NCI-H2081 (cell line): ENCODE measurements at regions not wholly inside any gene's neighbourhood (a gene's known extent, or its start where the extent isn't known, plus 50 kb on each side); places are given as distances from the start of the nearest gene placed in this dataset.
A peak's percentile ranks its signal among the peaks of the same experiment; 100 is the strongest.

Experiments used
- DNase-seq, 2 experiments: peaks; one replicate each; lab custom pipeline; 2025; lab: John Stamatoyannopoulos, UW

DNA sequence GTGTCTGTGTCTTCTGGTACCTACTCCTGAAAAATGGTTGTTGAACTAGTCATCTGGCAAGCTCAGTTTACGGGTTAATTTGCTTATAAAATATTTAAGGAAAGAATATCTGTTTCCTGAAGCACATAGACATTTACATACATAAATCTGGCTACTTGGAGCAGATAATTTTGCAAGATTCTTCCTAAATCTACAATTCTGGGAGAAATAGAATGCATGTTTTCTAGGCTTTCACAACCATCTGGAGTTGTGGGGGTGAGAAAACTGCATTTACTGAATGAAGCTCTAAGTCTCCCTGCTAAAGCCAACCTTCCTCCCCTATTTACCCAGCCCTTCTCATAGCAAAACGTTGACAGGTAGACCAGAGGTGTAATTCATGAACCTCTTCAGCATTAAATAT, 393.7 kb upstream of the ARGLU1 start:
- no peak for DNase-seq

DNA sequence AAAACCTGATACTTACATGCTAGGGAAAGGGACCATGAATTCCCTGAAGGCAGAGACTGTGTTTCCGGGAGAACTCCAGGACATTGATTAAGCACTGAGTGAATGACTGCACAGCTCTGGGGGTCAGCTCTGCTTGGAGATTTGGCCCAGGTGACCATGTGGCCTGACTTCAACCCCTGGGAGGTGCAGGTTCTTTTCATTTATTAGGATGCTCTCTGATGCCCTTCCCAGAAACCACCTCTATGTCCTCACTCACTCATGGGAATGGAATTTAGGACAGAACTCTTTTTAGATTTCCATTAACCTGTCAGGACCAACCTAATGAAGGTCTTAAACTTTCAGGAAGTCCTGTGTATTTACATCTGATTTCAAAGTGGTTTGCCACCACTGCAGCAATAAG, 393.3 kb upstream of the ARGLU1 start:
- no peak for DNase-seq

DNA sequence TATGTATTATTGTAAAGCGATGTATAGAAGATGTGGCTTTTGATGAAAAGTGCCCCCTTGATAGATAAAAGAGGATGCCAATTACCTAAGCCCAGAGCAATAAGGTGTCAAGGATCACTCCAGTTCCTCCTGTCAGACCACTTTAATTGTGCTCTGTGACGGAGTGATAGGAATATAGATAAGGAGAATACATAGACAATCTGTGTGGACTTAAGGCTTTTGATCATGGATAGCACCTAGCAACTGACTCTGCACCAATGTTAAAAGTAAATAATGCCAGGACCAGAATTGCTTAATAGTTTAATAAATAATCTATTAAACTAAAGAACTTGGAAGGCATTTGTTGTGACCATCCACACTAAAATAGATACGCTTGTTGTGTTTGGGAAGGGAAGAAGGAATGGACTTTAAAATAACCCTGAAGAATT, 390.7 kb upstream of the ARGLU1 start:
- no peak for DNase-seq

DNA sequence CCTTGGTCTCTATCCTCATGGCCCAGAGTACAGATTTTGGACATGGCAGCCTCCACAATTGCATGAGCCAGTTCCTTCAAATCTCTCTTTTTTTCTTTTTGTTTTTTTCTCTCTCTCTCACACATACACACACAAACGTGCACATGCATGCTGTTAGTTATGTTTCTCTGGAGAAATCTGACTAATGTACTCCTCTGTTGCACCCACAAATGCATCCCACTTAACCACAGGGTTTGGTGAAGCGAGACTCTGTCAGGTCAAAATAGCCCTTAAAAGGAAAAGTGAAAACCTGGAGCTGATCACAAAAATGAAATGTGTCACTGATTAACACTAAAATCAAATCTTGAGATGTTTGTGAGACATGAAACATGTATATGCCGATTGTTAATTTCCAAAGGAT, 374.6 kb upstream of the ARGLU1 start:
- no peak for DNase-seq

DNA sequence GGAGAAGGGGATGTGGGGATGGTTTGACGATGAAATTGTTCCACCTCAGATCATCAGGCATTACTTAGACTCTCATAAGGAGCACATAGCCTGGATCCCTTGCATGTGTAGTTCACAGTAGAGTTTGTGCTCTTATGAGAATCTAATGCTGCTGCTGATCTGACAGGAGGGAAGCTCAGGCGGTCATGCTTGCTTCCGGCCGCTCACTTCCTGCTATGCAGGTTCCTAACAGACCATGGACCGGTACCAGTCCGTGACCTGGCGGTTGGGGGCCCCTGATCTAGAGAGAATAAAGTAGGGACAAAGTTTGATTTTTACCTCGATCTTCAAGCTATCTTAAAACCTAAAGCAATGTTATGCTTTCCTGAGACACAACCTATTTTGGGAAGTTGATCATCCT, 373.8 kb upstream of the ARGLU1 start:
- DNase-seq = no peak

DNA sequence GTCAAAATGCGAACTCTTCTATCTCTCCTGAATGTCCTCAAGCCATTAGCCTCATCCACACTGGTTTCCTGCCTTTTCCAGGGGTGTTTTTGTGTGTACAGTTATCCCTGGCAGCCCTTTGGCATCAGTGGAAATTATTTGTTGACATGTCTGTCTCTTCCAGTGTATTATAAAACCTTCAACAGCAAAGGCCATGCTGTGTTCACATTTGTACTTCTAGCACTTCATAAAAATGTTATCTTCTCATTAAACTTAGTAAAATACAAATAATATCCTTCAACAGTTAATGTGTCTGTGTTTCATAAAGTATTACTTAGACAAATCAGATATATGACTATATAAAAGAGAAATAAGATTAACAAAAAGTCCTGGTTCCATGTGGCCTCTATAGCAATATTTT, 359.5 kb upstream of the ARGLU1 start:
- DNase-seq = no peak

DNA sequence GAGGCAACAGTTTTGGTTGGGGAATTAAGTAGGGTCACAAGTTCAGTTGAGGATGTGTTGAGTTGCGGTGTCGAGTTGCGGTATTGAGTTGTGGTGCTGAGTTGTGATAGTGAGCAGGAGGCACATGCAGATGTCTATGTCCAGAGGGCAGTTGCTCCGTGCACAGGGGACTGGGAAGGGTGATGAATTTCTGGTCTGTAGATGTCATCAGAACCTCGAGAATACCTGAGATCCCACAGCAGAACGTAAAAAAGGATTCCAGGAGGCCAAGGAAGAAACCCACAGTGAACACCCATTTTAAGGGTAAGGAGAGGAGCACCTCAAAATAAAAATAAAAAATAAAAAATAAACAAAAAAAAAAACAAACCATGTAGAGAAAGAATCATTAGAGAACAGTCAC, 354.4 kb upstream of the ARGLU1 start:
- DNase-seq = no peak

DNA sequence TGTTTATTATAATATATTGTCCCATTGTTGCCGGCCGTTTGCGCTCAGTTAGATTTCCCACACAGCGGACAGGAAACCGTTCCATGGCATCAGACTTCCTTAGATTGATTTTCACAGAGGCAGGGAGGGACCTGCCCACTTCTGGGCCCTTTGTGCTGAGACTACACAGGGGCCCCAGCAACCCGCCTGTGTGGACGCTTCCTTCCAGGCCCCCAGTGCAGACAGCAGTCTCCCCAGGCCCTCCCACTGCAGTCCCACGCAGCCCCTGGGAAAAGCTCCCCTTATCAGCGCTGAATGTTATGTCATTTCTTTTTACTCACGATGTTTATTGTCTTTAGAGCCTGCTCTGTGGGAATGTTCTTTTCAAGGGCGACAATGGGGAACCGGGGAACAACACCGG, 351.7 kb upstream of the ARGLU1 start:
- DNase-seq = no peak

DNA sequence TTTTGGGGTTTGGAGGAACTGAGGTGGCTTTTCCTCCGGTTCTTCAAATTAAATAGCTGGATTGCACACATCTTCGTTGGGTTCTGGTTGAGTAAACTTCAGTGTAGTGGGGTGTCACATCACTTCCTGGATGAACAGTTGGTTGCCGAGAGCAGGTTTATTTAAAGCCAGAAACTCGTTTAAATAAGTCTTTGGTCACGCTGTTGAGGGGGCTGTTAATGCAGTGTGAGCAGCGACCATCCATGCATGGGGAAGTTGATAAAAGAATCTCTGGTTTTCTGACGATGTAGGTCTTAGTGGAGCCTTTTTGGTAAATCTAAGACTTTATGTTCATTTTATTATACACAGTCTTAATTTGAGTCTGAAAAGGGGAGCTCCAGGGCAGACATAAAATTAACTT, 351.2 kb upstream of the ARGLU1 start:
- DNase-seq = no peak

DNA sequence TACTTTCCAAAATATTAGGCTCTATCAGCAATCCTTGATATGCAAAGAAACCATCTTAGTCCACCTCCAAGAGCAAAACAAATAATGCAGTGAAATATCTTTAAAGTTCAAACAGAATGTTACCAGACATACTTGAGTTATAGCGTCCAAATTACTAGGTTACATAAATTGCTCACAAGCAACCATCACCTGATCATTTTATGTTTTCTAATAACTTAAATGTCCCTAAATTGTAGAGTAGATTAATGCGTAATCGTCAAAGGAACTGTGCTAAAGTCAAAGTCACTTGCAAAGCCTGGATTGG, 350.6 kb upstream of the ARGLU1 start:
- no peak for DNase-seq

DNA sequence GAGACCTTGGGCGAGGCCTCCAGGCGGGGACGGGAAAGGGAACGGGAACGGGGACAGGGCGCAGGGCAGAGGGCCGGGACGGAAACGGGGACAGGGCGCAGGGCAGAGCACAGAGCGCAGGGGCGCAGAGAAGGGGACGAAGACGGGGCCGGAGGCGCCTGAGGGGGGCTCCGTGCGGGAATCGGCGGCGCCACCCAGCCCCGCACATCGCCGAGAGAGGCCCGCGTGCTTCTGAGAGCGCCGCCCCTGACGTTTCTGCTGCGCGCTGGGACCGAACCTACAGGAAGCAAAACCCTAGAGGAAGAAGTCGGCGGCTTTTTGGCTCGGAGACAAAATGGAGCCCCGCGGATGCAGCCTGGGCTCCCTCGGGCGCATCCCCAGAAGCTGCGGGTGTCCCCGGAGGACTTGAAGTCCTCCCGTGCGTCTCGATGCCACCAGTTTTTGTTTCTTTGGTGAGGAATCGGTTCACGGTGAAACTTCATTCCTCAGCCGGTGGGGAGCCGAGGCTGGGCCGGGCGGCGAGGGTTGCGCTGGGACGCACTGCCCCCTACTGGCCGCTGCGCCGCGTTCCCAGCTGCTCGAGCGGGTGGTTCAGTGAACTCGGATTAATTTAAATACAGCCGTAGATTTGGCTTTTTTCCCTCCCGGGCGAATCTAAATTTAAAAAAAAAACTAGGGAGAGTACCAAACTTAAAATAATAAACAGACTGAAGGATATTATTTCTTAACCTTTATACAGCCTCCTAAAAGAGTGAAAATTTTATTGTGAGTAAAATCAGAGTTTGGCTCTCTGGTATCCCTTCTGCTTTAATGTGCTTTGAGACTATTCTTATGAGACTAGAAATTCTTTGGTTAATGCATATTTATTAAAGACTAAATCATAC, 350.0 kb upstream of the ARGLU1 start:
- DNase-seq = peak; percentile 71 to 76

DNA sequence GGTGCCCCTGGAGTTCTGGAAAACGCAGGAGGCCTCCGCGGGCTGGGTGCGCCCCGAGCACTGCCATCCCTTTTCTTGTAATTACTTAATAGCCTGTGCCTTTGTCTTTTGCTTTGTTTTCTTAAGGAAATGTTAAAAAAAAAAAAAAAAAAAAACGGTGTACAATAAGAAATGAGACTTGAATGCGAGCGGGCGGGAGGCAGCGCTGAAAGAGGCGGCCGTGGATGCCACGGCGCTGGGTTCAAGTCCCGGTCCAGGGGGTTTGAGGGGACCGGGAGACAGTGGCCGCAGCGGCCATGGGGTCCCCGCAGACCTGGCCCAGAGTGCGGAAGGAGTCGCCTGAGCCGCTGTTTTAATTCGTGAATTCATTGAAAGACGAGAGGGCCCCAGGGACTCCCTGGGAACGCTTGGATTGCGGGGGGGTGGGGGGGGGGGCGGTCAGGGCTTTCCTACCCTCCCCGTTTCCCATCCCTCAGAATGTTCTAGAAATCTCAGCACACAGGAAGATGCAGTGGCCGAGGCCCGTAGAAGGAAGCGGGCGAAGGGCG, 349.2 kb upstream of the ARGLU1 start:
- no peak for DNase-seq

DNA sequence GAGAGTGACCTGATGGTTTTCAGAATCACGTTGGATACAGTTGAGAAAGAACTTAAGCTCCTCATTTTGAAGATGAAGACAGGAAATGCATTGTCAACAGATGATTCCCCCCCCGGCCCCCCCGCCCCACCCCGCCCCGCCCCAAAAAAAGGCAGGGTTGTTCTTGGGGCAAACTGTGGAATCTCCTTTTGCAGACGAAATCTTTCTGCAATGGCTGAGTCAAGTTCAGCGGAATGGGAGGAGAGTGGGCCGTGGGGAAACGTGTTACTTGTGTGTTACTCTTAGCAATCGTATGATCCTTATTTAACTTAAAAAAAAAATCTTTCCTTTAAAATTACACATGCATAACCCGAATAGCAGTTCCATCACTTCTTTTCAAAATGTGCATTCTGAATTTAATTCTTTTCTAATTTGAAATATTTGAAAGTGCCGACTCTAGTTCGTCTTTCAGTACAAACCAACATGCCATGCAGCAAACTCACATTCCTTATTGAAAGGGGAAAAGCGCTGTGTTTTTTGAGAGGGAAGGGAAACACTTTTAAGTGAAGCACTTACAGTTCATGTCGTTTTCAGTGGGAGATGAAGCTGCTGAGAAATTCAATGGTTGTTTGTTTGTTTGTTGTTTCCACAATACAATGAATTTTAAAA, 348.5 kb upstream of the ARGLU1 start:
- no peak for DNase-seq

DNA sequence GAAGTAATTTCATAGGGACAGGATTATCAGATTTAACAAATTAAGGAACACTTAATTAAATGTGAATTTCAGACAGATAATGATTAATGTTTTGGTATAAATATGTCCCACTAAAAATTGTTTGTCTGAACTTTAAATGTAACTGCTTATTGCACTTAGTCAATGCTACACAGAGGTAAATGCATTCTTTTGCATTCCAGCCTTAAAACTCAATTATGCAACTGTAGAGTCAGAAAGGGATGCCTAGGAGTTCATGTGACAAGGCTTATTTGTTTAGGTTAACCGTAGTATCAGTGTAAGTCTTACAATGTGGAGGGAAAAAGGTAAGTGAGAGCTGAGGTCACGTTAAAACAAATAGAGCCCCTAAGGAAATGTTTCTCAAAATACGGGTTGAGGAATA, 347.2 kb upstream of the ARGLU1 start:
- no peak for DNase-seq

DNA sequence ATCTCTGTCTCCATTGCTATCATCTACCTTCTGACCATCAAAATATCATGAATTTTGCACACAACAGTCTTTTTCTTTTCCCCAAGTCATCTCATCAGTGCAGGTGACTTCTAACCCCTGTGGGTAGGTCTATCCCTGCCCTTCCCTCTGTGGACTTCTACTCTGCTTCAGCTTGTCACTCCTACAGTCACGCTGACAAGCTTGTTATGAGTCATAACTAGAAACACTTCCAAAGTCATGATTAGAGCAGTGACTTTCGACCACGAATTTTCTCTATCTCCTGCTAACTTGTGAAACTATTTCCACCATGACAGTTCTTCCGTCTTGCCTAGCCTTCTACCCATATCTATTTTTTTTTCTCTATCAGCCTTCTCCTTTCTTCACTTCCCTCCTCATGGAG, 343.7 kb upstream of the ARGLU1 start:
- no peak for DNase-seq

DNA sequence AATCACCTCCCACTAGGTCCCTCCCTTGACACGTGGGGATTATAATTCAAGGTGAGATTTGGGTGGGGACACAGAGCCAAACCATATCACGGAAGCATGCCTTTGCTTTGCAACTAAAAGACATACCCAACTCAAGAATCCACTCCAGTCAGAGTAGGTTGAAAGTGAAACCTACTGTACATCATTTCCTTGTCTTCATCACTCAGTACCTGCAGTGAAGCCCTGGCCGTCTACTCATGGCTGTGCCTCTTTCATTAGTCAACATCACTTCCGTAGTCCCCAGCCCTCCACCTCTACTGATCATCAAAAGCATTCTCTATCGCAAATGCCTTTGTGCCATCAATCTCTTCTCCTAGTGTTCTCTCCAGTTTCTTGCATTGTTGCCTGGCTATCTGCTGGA, 343.1 kb upstream of the ARGLU1 start:
- no peak for DNase-seq

DNA sequence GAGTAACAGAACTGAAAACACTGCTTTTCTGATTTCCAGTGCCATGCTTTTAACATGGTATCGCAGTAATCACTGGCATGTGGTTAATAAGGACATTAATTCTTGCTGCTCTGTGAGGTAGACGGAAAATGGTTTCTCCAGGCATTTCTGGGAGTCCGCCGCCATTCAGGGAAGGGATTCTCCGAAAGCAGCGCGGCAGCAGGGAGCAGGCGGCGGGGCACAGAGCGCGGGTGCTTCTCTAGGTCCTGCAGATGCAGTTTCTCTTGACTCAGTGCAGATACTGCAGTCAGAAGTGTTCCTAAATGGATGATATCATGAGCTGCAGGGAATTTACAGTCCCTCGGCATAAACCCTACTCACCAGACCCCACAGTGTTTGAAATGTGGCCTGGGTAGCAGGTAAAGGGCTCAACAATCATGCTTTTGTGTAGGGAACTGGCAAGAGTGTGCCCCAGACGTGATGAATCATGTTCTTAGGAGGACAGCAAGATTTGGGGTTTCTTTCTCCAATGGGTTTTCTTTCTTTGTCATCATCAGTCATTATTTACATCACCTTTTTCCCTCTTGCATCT, 338.6 kb upstream of the ARGLU1 start:
- DNase-seq = no peak

DNA sequence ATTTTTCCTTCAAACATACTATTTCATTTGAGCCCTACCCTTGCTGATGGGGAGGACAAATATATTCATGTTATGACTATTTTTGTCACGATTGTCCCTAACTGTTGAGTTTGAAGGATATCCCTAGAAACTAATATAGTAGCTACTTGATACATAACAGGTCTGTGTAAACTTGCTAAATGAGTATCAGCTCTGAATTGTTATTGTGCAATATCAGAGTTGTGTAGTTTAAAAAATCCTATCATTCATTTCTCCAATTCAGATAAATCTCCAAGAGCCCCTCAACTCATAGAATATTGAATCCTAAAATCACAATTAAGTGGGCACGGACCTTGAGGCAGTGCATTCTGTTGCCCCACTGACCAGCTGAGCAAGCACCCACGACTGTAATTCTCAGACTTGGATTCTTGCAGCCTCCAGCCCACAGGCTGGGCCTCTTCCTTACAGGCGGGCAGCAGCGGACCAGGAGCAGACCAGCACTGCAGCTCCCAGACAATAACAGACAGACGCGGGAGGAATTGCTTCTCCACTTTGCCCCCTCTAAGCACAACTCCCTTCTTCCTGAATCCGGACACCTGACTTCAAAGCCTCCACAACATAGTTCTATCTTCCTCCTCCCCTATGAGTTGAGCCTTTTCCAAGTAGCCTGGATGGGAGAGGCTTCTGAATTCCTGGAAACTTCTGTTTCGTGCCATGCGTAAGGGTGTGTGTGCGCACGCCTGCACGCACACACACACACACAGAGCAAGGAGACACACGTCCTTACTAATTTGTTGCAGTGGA, 337.6 kb upstream of the ARGLU1 start:
- no peak for DNase-seq

DNA sequence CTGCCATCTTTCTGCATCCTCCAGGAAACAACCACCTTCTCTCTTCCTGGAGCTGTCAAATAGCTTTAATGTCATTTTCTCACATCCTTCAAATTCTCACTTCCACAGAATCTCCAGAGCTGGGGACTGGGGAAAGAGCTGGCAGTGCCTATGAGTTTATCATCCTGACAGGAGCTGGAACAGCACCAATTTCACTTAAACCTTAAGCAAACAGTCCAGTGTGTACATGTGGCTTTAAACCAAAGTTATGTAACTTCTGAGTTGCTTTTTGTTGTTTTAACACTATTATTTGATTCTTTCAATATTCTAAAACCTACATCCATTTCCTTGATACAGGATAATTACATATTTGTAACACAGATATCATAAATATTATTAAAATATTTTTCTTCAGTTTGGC, 331.5 kb upstream of the ARGLU1 start:
- peak in 1 of 2 experiments; percentile 4 for DNase-seq

DNA sequence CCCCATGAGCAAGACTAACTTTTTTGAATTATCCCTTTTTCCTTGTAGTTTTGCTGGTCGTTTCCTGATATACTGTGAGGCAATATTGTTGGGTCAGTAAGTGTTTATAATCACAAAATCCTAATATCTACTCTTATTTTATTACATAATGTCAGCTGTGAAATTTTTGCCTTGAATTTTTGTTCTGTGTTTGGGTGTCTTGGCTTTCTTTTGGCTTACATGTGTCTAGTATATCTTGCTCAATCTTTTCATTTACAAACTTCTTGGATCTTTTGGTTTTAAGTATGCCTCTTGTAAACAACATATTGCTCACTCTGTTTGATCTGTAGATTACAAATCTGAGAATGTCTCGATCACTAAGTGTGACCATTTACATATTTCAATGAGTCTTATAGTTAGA, 330.3 kb upstream of the ARGLU1 start:
- DNase-seq = no peak

DNA sequence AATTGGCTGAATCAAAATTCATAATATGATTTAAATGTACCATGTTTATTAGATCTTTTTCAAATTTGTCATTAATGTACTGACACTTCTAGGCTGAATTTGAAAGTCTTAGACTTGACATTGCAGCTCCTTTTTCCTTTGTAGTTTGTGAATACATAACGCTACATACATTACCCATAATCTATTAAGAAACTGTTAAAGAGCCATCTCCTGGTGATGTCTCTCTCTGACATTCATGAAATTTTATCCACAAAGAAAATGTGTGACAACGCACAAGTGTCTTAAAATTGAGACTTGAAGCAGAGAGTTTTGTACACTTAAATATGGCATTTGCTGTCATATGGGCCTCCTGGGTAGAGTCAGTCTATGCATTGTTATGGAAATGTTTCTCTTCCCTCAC, 320.2 kb upstream of the ARGLU1 start:
- no peak for DNase-seq

DNA sequence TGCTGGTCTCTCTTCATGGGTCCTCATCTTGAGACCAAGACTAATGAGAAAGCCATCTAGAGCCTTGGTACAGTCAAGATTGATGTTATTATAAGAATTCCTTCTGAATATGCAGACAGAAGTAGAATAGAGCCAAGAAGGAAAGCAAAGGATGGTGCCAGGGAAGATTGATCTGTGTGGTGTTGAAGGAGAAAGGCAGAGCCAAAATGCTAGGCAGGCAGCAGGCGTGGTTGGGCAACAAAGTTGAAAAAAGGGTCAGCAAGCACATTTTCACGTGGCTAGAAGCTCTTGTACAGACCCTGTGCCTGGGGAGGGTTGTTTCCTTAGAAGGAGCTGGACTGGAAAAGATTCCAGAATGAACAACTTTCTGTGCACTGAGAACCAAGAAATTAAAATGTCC, 319.7 kb upstream of the ARGLU1 start:
- DNase-seq = no peak

DNA sequence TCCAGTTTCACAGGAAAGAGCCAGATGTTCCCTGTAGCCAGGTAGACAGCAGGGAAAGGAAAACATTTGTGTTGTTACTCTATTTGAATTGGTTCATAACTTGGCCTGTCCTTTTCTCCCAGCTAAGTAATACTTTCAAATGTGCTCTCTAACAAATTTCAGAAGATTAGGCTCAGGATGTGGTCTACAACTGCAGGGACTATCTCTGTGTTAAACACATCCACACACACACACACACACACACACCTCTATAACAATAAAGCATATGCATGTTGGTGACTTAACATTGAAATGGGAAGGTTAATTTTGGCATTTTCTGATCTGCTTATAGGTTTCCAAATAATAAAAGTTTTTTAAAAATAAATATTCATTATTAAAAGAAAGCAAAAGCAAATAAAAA, 316.0 kb upstream of the ARGLU1 start:
- DNase-seq = no peak
